SK-N-MC (cell line): ENCODE measurements at regions not wholly inside any gene's neighbourhood (a gene's known extent, or its start where the extent isn't known, plus 50 kb on each side); places are given as distances from the start of the nearest gene placed in this dataset.

Experiments
- DNase-seq: peaks from one replicate; pipeline ENCODE4 v3.0.0-alpha.2; 2011; ENCODE audit warnings: low read depth, low spot score
- H3K27ac ChIP-seq: fragments of 200-600 bp; sonication (generic); 2 replicates; pipeline ENCODE4 v1.5.1; 2016; ENCODE audit warnings: mixed run types
- H3K36me3 ChIP-seq: fragments of 200-600 bp; sonication (generic); 2 replicates; pipeline ENCODE4 v1.6.1; 2017; ENCODE audit warnings: antibody characterized with exemption, low read length, mixed read lengths; ENCODE audit not compliant: insufficient read depth
- H3K4me3 ChIP-seq: fragments of 200-600 bp; sonication (generic); 2 replicates; pipeline ENCODE4 v1.5.1; 2016
- H3K9ac ChIP-seq: fragments of 200-600 bp; sonication (generic); 2 replicates; pipeline ENCODE4 v1.8.0; 2017; ENCODE audit warnings: mixed run types, mixed read lengths; ENCODE audit not compliant: insufficient read length
- H3K9me3 ChIP-seq: fragments of 200-600 bp; sonication (generic); 2 replicates; pipeline ENCODE4 v1.6.1; 2017; ENCODE audit warnings: low read depth, mild to moderate bottlenecking, antibody characterized with exemption, low read length, moderate library complexity, mixed read lengths
- EZH2 ChIP-seq: fragments of 200-600 bp; sonication (generic); IDR thresholded peaks from one replicate; pipeline ENCODE4 v1.6.1; 2017; ENCODE audit warnings: antibody characterized with exemption
- FOXP2 ChIP-seq: optimal IDR thresholded peaks from 2 replicates; pipeline ENCODE3; 2011; ENCODE audit warnings: mild to moderate bottlenecking, moderate library complexity; ENCODE audit not compliant: insufficient read depth; ENCODE audit errors: extremely low read length, control extremely low read depth
- POLR2AphosphoS5 ChIP-seq: IDR thresholded peaks from 2 replicates; pipeline ENCODE4 v1.6.1; 2012; ENCODE audit warnings: mild to moderate bottlenecking, low read depth, low read length, borderline replicate concordance

DNA sequence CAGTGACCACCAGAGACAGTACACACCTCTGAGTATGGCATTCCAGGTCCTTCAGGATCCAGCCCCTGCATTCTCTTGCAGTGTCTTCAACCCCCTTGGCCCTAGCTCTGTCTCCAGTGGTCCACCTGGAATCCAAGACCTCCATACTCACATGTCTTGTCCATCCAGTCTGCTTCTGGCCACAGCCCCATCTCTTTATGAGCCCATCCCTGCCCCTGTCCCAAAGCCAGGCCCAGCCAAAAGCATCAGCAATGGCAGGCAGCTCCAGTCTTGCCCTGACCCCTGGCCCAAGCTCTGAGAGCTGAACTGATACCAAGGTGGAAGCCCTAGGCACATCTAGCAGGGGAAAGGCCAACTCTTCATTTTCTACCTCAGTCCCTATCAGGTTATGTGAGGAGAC is 119.6 kb upstream of the PTPRT start:
- DNase-seq, result no peak
- H3K9ac ChIP-seq, result no peak overlapping the region
- no peak overlapping the region for H3K27ac ChIP-seq
- no peak for TF ChIP-seq POLR2AphosphoS5
- no peak for TF ChIP-seq EZH2
- no peak for TF ChIP-seq FOXP2
- H3K9me3 ChIP-seq, result no peaks in the 10 kb centered on the region
- no peak overlapping the region for H3K4me3 ChIP-seq
- H3K36me3 ChIP-seq, result no peaks in the 10 kb centered on the region

DNA sequence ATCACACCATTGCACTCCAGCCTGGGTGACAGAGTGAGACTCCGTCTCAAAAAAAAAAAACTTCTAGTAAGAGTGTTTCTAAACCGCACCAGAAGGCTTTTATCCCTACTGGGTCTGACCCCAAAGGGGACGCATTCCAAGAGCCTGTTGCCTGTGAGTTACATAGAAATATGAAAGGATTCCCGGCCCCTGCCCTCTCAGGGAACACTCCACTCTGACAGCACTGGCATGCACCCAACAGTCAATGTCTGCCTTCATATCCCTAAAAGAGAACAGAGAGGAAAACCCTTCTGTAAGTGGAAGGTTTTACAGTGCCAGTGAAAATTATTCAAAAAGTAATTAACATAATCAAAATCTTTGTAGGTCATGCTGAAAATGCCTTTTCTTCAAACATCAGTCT is 117.1 kb upstream of the PTPRT start:
- TF ChIP-seq EZH2, result no peak
- TF ChIP-seq FOXP2, result no peak
- TF ChIP-seq POLR2AphosphoS5, result no peak
- Histone ChIP-seq H3K36me3 (no peaks in the 10 kb centered on the region), H3K27ac (no peak overlapping the region), H3K9me3 (no peaks in the 10 kb centered on the region), H3K9ac (no peak overlapping the region), H3K4me3 (no peak overlapping the region)
- DNase-seq, result no peak

DNA sequence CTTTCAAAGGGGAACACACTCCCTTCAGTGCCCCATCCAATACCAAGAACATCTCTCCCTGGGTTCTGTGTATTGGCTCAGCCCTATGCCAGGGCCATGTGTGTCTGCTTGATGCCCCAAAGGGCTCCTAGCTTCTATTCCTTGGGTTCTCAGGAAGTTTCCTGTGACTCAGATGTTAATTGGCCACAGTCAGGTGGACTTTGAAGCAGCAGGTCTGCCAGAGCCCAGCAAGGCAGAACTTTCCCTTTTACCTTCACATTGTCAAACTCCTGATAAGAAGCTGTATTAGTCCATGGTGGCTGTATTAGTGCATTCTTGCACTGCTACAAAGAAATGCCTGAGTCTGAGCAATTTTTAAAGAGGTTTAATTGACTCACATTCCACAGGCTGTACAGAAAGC is 116.0 kb upstream of the PTPRT start:
- Histone ChIP-seq H3K27ac (no peak overlapping the region), H3K4me3 (no peak overlapping the region), H3K9ac (no peak overlapping the region), H3K36me3 (no peaks in the 10 kb centered on the region), H3K9me3 (no peaks in the 10 kb centered on the region)
- TF ChIP-seq FOXP2 (no peak), POLR2AphosphoS5 (no peak), EZH2 (no peak)
- no peak for DNase-seq

DNA sequence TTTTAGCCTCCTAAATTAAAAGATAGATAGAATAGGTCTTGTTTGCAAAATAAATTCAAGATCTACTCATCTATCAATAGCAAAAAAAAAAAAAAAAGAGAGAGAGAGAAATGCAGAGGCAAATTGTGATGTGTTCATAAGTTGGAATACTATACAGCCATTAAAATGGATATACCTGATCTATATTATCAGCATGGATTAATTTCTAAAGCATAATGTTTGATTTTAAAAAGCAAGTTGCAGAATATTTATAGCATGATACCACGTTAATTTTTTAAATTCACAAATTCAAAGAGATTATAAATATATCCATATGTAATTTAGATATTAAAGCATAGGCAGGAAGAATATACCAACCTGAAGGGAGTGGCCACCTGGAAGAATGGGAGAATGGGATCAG is 114.9 kb upstream of the PTPRT start:
- Histone ChIP-seq H3K36me3 (no peaks in the 10 kb centered on the region), H3K9ac (no peak overlapping the region), H3K9me3 (no peaks in the 10 kb centered on the region), H3K4me3 (no peak overlapping the region), H3K27ac (no peak overlapping the region)
- DNase-seq, result no peak
- TF ChIP-seq POLR2AphosphoS5 (no peak), FOXP2 (no peak), EZH2 (no peak)

DNA sequence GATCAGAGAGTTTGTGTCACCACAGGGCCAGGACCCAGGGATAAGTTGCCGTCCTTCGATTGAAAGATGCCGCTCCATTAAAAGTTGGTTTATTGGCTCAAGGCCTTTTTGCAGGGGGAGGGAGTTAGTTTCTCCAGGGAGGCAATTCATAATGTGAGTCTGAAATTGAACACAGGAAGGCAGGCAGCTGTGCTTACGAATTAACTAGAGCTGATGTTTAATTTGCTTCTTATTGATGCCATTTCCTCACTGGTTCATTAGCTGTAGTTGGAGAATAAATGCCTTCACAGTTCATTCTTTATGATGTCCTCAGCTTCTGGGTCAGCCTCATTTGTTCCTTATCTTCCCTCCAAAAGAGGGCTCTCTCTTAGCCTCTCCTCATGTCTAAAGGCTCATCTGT is 113.2 kb upstream of the PTPRT start:
- DNase-seq, result no peak
- no peak overlapping the region for H3K27ac ChIP-seq
- no peak overlapping the region for H3K9ac ChIP-seq
- no peaks in the 10 kb centered on the region for H3K9me3 ChIP-seq
- no peak overlapping the region for H3K4me3 ChIP-seq
- no peak for TF ChIP-seq POLR2AphosphoS5
- no peaks in the 10 kb centered on the region for H3K36me3 ChIP-seq

DNA sequence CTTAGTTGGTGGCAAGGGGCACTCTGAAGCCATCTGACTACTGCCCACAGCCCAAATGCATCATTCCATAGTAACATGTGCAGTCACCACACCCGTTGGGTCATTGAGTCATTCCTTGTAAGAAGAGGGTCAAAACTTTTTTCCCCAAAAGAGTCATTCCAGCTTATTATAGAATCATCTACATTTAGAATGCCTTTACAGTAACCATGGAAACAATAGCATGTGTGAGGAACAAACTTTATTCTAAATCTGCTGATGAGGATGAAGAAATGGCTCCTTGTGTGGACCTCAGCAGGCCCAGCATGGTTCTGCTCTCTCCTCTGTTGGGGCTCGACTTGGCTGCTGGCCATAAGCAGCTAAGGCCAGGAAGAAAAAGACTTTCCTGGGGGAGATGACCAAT is 111.2 kb upstream of the PTPRT start:
- no peak for TF ChIP-seq EZH2
- TF ChIP-seq FOXP2, result no peak
- TF ChIP-seq POLR2AphosphoS5, result no peak
- H3K27ac ChIP-seq, result no peak overlapping the region
- H3K36me3 ChIP-seq, result no peaks in the 10 kb centered on the region
- no peak overlapping the region for H3K9ac ChIP-seq
- H3K9me3 ChIP-seq, result no peaks in the 10 kb centered on the region
- no peak overlapping the region for H3K4me3 ChIP-seq
- no peak for DNase-seq

DNA sequence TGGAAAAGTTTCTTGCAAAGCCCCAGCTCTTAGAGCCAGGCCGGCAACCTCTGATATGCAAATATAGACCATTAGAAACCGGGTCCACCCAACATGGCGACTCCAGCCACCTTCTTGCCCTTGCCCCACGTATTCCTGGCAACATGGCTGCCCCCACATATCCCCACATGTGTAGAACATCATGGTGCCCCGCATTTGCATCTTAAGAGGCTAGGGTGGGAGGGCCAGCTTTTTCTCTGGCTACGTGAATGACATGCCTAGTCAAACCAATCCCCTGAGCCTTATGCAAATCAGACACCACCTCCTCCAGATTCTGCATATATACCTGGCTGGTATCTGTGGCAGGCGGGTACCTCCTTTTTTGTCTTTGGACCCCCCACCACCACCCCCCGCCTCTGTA is 106.1 kb upstream of the PTPRT start:
- no peak overlapping the region for H3K9ac ChIP-seq
- DNase-seq, result no peak
- H3K4me3 ChIP-seq, result no peak overlapping the region

DNA sequence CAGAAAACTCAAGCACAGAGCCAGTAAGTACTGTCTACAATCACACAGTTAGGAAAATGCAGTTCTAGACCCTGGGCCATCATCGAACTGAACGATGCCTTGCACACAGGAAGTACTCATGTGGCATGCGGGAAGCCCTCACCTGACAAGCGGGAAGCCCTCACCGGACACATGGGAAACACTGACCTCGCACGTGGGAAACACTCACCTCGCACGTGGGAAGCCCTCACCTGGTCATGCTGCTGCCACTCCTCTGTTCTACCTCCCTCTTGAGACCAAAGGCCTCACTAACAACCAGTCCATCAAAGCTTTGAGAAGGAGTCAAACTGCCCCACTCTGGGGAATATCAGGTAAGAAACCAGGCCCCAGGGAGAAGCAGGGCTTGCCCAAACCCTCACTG is 105.6 kb upstream of the PTPRT start:
- Histone ChIP-seq H3K9ac (no peak overlapping the region), H3K36me3 (no peaks in the 10 kb centered on the region), H3K4me3 (no peak overlapping the region), H3K9me3 (no peaks in the 10 kb centered on the region), H3K27ac (no peak overlapping the region)
- no peak for TF ChIP-seq EZH2
- no peak for TF ChIP-seq FOXP2
- TF ChIP-seq POLR2AphosphoS5, result no peak
- DNase-seq, result no peak

More for the DNA sequence above, 106.1 kb upstream of the PTPRT start:
- H3K36me3 ChIP-seq, result no peaks in the 10 kb centered on the region
- no peaks in the 10 kb centered on the region for H3K9me3 ChIP-seq
- no peak overlapping the region for H3K27ac ChIP-seq
- TF ChIP-seq POLR2AphosphoS5 (no peak), FOXP2 (no peak), EZH2 (no peak)

DNA sequence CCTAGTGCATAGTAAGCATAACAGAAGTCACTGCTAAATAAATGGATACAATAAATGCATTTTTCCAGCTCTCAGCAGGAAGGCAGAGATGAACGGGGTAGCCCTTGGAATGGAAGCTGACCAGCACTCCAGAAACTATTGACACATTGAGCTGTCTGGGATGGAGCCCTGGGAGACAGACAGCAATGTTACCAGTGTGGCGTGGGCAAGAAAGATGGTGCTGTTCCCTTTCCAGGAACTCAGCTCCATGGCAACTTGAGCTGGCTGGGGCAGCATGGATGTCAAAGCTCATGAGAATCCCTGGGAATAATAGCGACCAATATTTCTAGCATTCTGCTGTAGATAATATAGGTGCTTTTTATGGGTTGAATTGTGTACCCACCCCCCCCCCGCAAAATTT is 104.3 kb upstream of the PTPRT start:
- Histone ChIP-seq H3K9me3 (no peaks in the 10 kb centered on the region), H3K9ac (no peak overlapping the region), H3K36me3 (no peaks in the 10 kb centered on the region), H3K27ac (no peak overlapping the region), H3K4me3 (no peak overlapping the region)
- no peak for DNase-seq
- TF ChIP-seq POLR2AphosphoS5 (no peak), FOXP2 (no peak), EZH2 (no peak)
